BLaER1 treated with 17β-estradiol and CSF1 and Interleukin-3, amounts not matched to agents 10 nM and 100 nM (cell line): ENCODE measurements at regions not wholly inside any gene's neighbourhood (a gene's known extent, or its start where the extent isn't known, plus 50 kb on each side); places are given as distances from the start of the nearest gene placed in this dataset.

Experiments used
- H3K27ac ChIP-seq, 11 experiments: shearing (Covaris generic); formaldehyde crosslinking; 2 replicates each; pipeline ENCODE4 v1.8.1; 2022
- H3K27me3 ChIP-seq, 11 experiments: shearing (Covaris generic); formaldehyde crosslinking; 2 replicates each; pipeline ENCODE4 v1.8.1; 2022
- H3K36me3 ChIP-seq, 11 experiments: shearing (Covaris generic); formaldehyde crosslinking; 2 replicates each; pipeline ENCODE4 v1.8.1; 2022
- H3K4me1 ChIP-seq, 10 experiments: shearing (Covaris generic); formaldehyde crosslinking; 2 replicates each; pipeline ENCODE4 v1.8.1; 2022
- H3K4me2 ChIP-seq, 11 experiments: shearing (Covaris generic); formaldehyde crosslinking; 2 replicates each; pipeline ENCODE4 v1.8.1; 2022
- H3K4me3 ChIP-seq, 10 experiments: shearing (Covaris generic); formaldehyde crosslinking; 2 replicates each; pipeline ENCODE4 v1.8.1; 2022
- H3K9ac ChIP-seq, 11 experiments: shearing (Covaris generic); formaldehyde crosslinking; 2 replicates each; pipeline ENCODE4 v1.8.1; 2022
- H3K9me3 ChIP-seq, 11 experiments: shearing (Covaris generic); formaldehyde crosslinking; replicated peaks in 1 of 11; 2 replicates each; pipeline ENCODE4 v1.8.1; 2022
- H4K20me1 ChIP-seq, 11 experiments: shearing (Covaris generic); formaldehyde crosslinking; 2 replicates each; pipeline ENCODE4 v1.8.1; 2022
- Cebpa-rat ChIP-seq, 11 experiments: shearing (Covaris generic); IDR thresholded peaks; 2 replicates each; pipeline ENCODE4 v1.8.1; 2022

DNA sequence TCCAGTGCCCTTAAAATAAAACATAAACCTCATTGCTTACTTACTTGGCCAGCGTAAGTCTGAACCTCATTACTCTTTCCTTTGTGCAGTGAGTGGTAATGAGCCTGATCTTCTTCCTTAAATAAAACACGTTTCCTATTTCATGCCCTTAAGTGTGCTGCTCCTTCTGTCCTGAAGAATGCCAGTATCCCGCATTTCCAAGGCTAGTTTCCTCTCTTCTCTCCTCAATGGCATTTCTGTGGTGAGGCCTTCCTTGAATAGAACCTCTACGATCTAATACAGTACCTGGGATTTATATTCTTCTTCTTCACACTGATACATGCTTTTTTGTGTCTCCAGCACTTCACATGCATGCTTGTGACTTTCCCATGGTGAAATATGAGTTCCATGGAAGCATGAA lies 523.4 kb upstream of the CDH4 start:
- no peaks in the 10 kb centered on the region for H4K20me1 ChIP-seq
- H3K9me3 ChIP-seq: peaks cover 0 to 13% (median 5%) of the 10 kb centered on the region in 11 experiments; a peak in 6 of 22 replicates
- TF ChIP-seq Cebpa-rat (IDR thresholded peaks at IDR 0.05): no peak
- H3K4me2 ChIP-seq: no peak overlapping the region
- H3K36me3 ChIP-seq: no peaks in the 10 kb centered on the region
- no peak overlapping the region for H3K27ac ChIP-seq
- H3K4me1 ChIP-seq: no peaks in the 10 kb centered on the region
- H3K9ac ChIP-seq: no peak overlapping the region
- H3K4me3 ChIP-seq: no peak overlapping the region
- H3K27me3 ChIP-seq: no peaks in the 10 kb centered on the region

DNA sequence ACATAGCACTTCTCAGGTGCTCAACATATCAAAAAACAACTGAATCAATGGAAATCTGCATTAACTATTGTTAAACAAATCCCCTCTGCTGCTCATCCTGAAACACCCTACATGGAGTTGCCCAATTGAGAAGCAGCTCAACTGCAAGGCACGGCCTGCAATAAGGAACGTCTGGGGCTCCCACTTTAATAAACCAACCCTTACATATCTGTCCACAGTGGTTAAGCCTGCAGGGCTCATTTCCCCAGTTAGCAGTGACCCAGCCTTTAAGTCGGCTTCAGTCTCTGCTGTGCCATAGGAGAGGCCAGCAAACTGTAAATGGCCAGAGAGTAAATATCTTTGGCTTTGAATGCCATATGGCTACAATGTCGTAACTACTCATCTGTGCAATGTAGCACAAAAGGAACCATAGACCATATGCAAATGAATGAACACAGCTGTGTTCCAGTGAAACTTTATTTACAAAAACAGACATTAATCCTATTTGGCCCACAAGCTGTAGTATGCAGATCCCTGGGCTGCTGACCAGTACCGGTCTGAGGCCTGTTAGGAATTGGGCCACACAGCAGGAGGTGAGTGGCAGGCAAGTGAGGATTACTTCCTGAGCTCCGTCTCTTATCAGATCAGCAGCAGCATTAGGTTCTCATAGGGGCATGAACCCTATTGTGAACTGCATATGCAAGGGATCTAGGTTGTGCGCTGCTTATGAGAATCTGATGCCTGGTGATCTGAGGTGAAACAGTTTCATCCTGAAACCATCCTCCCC lies 522.7 kb upstream of the CDH4 start:
- Histone ChIP-seq H3K9me3 (peaks cover 0 to 13% (median 5%) of the 10 kb centered on the region in 11 experiments; a peak in 6 of 22 replicates), H3K27ac (no peak overlapping the region)

DNA sequence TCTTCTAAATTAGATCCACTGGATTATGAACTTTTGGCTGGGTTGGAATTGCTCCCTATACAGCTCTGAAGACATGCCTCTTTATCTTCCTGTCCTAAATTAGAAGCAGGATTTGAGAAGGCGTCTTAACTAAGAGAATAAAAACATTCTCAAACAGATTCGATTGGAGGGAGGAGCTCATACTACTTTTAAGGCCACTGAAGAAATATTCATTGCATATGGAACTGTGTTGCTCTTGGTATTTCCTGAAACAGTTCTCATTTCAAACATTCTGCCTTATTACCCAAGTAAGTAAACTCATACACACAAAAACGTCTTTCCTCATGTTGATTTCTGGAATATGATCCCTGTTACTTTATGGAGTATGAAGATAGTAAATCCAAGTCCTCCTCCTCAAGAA lies 519.7 kb upstream of the CDH4 start:
- no peak for TF ChIP-seq Cebpa-rat (IDR thresholded peaks at IDR 0.05)

More for the DNA sequence above, 522.7 kb upstream of the CDH4 start:
- TF ChIP-seq Cebpa-rat (IDR thresholded peaks at IDR 0.05): no peak
- no peaks in the 10 kb centered on the region for H3K27me3 ChIP-seq
- H4K20me1 ChIP-seq: no peaks in the 10 kb centered on the region
- H3K9ac ChIP-seq: no peak overlapping the region
- H3K4me1 ChIP-seq: no peaks in the 10 kb centered on the region
- H3K4me2 ChIP-seq: no peak overlapping the region
- no peak overlapping the region for H3K4me3 ChIP-seq
- no peaks in the 10 kb centered on the region for H3K36me3 ChIP-seq

DNA sequence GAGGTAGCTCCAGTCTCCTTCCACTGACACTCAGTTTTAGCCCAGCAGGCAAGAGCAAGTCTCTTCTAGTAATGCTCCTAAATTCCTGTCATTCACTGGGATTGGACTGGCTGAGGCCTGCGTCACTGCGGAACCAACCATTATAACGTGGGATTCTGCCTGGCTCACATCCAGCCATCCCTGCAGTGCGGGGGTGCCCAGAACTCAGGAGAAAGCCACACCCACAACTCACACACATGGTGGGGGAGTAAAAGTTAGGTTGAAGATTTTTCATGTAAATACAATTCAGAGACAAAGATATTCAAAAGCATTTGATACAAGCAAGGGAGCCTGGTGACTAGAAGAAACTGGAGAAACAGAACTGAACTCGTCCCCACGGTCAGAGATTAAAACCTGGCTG lies 504.0 kb upstream of the CDH4 start:
- Histone ChIP-seq H3K9me3 (peaks cover 0 to 3% (median 0%) of the 10 kb centered on the region in 11 experiments; a peak in 1 of 22 replicates), H3K4me1 (no peaks in the 10 kb centered on the region), H3K4me3 (no peak overlapping the region), H3K9ac (no peak overlapping the region), H3K36me3 (no peaks in the 10 kb centered on the region), H3K27me3 (no peaks in the 10 kb centered on the region), H3K27ac (no peak overlapping the region), H3K4me2 (no peak overlapping the region), H4K20me1 (no peaks in the 10 kb centered on the region)
- TF ChIP-seq Cebpa-rat (IDR thresholded peaks at IDR 0.05): no peak

More for the DNA sequence above, 519.7 kb upstream of the CDH4 start:
- Histone ChIP-seq H3K9ac (no peak overlapping the region), H3K4me2 (no peak overlapping the region), H3K4me1 (peaks cover 0 to 4% (median 0%) of the 10 kb centered on the region in 10 experiments; a peak in 4 of 20 replicates), H4K20me1 (no peaks in the 10 kb centered on the region), H3K9me3 (peaks cover 0 to 11% (median 3%) of the 10 kb centered on the region in 11 experiments; a peak in 6 of 22 replicates), H3K36me3 (no peaks in the 10 kb centered on the region), H3K27me3 (no peaks in the 10 kb centered on the region), H3K27ac (no peak overlapping the region), H3K4me3 (no peak overlapping the region)

DNA sequence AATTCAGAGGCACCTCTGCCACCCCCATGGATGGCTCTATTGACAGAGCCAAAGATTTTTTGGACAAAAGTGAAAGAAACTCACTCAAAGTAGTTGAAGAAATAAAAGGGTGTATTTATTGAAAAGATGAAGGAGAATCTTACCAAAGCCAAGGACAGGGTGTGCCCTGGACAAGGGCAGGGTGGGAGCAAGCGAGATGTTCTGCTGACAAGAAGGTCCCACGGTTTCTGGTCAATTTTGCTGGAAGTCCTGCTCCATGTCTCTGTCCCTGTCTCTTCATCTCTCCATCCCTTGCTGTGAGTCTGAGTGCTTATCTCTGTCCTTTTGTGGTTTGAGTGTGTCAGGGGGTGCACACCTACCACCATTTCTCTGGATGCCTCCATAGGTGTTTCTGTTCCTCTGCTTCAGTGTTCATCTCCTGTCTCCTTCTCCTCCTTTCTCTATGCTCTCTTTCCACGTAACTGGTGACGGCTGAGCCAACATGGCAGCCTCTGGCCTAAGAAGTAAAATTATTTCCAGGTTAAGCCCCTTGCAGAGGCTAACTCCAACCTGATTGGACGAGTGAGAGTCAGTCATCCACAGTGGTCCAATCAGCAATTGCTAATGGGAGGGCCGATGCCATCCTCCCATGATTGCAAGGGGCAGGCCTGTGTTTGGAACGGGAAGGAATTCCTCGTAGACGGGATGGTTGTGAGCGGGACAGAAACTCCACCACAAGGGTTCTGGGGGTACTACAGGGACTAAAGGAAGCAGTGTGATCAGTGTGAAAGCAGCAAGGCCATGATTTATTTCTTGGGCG lies 502.1 kb upstream of the CDH4 start:
- no peak overlapping the region for H3K27ac ChIP-seq
- no peaks in the 10 kb centered on the region for H3K4me1 ChIP-seq
- H3K27me3 ChIP-seq: no peaks in the 10 kb centered on the region
- no peaks in the 10 kb centered on the region for H3K9me3 ChIP-seq
- no peak for TF ChIP-seq Cebpa-rat (IDR thresholded peaks at IDR 0.05)
- no peaks in the 10 kb centered on the region for H3K36me3 ChIP-seq
- H3K4me2 ChIP-seq: no peak overlapping the region
- no peak overlapping the region for H3K9ac ChIP-seq
- H4K20me1 ChIP-seq: no peaks in the 10 kb centered on the region
- no peak overlapping the region for H3K4me3 ChIP-seq

DNA sequence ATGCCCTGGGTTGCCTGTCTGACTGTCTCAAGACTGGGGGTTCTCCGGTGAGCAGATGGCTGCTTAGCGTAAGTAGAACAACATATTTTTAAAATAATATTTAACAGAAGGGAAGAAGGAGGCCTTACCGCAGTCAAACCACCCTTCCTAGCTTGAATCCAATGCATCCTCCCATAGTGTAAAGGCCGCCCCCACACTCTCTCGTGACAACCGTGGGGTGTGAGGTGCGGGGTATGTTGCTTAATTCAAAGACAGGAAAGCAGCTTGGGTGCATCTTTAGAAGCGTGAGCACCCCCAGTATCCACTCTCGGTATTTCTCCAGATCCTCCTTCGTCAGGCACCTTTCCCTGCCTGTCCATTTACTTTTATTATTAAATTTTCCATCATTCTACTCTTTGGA lies 501.2 kb upstream of the CDH4 start:
- Histone ChIP-seq H4K20me1 (no peaks in the 10 kb centered on the region), H3K4me2 (no peak overlapping the region), H3K27ac (no peak overlapping the region), H3K27me3 (no peaks in the 10 kb centered on the region), H3K36me3 (no peaks in the 10 kb centered on the region), H3K4me3 (no peak overlapping the region), H3K9ac (no peak overlapping the region), H3K4me1 (no peaks in the 10 kb centered on the region), H3K9me3 (no peaks in the 10 kb centered on the region)
- TF ChIP-seq Cebpa-rat (IDR thresholded peaks at IDR 0.05): no peak

DNA sequence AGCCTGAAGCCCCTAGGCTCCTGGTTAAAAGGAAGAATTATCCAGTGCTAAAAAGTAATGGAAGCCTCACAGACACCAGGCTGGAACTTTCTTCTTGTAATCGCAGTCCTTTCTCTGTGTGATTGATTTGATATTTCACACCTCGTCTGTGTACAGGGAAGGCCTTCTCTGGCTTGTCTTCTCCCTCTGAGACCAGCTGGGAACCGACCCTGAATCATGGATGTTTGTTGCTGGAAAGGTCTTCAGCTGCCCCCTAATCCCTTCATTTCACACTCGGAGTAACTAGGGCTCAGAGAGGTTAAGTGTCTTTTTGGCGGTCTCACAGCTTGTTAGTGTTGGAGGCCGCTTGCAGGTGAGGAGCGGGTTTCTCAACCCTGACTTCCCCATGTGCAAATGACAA lies 500.2 kb upstream of the CDH4 start:
- H3K9me3 ChIP-seq: no peaks in the 10 kb centered on the region
- no peak overlapping the region for H3K9ac ChIP-seq
- TF ChIP-seq Cebpa-rat (IDR thresholded peaks at IDR 0.05): no peak
- H3K4me3 ChIP-seq: no peak overlapping the region
- no peaks in the 10 kb centered on the region for H4K20me1 ChIP-seq
- H3K27me3 ChIP-seq: no peaks in the 10 kb centered on the region
- no peaks in the 10 kb centered on the region for H3K36me3 ChIP-seq
- H3K4me1 ChIP-seq: no peaks in the 10 kb centered on the region
- H3K4me2 ChIP-seq: no peak overlapping the region
- no peak overlapping the region for H3K27ac ChIP-seq

DNA sequence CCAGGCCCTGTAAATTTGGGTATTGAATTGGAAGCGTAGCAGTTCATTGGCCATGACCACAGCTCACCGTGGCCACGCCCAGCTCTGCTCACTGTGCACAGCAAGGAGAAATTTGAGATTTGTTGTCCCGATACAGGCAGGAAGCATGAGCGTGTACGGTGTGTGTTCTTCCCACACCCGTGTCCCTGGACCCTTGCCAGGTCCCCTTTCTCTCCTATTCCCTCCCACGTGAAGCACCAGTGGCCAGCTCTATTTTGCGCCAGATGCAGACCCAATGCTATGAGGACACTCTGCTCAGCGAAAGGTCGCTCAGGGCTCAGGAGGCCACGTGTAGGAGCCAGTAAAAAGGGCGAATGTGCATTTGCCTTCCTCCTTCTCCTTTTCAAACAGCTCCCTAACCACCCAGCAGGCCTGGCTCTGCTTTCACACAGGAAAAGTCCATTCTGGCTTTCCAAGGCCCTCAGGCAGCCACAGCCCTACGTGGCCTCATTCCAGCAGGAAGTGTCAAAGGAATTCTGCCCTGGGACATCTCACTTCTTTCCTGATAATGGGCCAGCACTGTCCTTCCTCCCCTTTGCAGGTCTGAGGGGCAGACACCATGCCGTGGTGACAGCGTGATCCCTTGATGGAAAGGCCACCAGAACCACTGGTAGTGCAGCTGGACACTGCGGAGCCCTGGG lies 499.2 kb upstream of the CDH4 start:
- H3K4me2 ChIP-seq: no peak overlapping the region
- H3K4me3 ChIP-seq: no peak overlapping the region
- no peaks in the 10 kb centered on the region for H3K9me3 ChIP-seq
- H4K20me1 ChIP-seq: no peaks in the 10 kb centered on the region
- H3K9ac ChIP-seq: no peak overlapping the region
- no peaks in the 10 kb centered on the region for H3K36me3 ChIP-seq
- no peaks in the 10 kb centered on the region for H3K4me1 ChIP-seq
- H3K27ac ChIP-seq: no peak overlapping the region
- H3K27me3 ChIP-seq: no peaks in the 10 kb centered on the region
- no peak for TF ChIP-seq Cebpa-rat (IDR thresholded peaks at IDR 0.05)

DNA sequence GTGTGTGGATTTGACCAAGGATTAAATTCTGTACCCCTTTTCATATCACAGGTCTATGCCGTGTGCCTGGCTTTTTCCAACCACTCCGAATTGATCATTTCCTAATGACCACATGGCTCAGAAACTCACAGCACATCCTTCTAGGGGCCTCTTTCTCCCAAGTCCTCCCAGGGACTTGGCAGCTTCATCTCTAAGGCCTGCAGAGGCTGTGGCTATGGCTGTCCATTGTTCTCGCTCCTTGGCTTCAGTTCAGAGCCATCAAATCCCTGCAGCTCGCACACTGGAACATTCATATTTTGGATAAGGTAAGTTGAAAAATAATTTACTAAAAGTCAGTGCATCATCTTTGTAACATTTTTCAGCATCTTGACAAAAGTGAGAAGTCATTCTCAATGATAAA lies 497.2 kb upstream of the CDH4 start:
- Histone ChIP-seq H3K27me3 (no peaks in the 10 kb centered on the region), H3K9me3 (no peaks in the 10 kb centered on the region), H3K4me1 (no peaks in the 10 kb centered on the region), H3K4me2 (no peak overlapping the region), H3K36me3 (no peaks in the 10 kb centered on the region), H4K20me1 (no peaks in the 10 kb centered on the region), H3K4me3 (no peak overlapping the region), H3K27ac (no peak overlapping the region), H3K9ac (no peak overlapping the region)
- TF ChIP-seq Cebpa-rat (IDR thresholded peaks at IDR 0.05): no peak
